ENCODE measurements at regions not wholly inside any gene's neighbourhood (a gene's known extent, or its start where the extent isn't known, plus 50 kb on each side); places are given as distances from the start of the nearest gene placed in this dataset.

- no peak for TF ChIP-seq ZBTB7A (IDR thresholded peaks at IDR 0.05; ENCODE audit: low read depth)
- no peak for TF ChIP-seq USF1 (IDR thresholded peaks at IDR 0.05)
- TF ChIP-seq TEAD4 (IDR thresholded peaks at IDR 0.05) = no peak
- TF ChIP-seq EP300 (IDR thresholded peaks at IDR 0.05; ENCODE audit: borderline replicate concordance) = no peak
These were observed 771.6 kb upstream of the ZNF608 start for GRCh38 chr5:125517973-125518550.

- no peak for TF ChIP-seq USF1 (IDR thresholded peaks at IDR 0.05)
These were observed 774.9 kb upstream of the ZNF608 start for GRCh38 chr5:125521289-125521688.

GRCh38 chr5:125525356-125525755 lies 778.9 kb upstream of the ZNF608 start:
- TF ChIP-seq TEAD4 (IDR thresholded peaks at IDR 0.05) = no peak
- no peak for TF ChIP-seq NFIC (IDR thresholded peaks at IDR 0.05)
- no peak for TF ChIP-seq CEBPB (IDR thresholded peaks at IDR 0.05)
- no peak for TF ChIP-seq ZBTB7A (IDR thresholded peaks at IDR 0.05; ENCODE audit: low read depth)
- TF ChIP-seq RAD21 (IDR thresholded peaks at IDR 0.05; ENCODE audit: low read depth) = no peak
- no peak for TF ChIP-seq USF1 (IDR thresholded peaks at IDR 0.05)
- no peak for TF ChIP-seq EP300 (IDR thresholded peaks at IDR 0.05; ENCODE audit: borderline replicate concordance)
- TF ChIP-seq TCF12 (IDR thresholded peaks at IDR 0.05; ENCODE audit: low read depth) = no peak
- no peak for TF ChIP-seq MAX (IDR thresholded peaks at IDR 0.05)
- no peak for TF ChIP-seq YY1 (IDR thresholded peaks at IDR 0.05; ENCODE audit: low read depth)

GRCh38 chr5:125526966-125527365 lies 780.5 kb upstream of the ZNF608 start:
- no peak for TF ChIP-seq RAD21 (IDR thresholded peaks at IDR 0.05; ENCODE audit: low read depth)
- TF ChIP-seq EP300 (IDR thresholded peaks at IDR 0.05; ENCODE audit: borderline replicate concordance) = no peak
- no peak for TF ChIP-seq ZBTB7A (IDR thresholded peaks at IDR 0.05; ENCODE audit: low read depth)

- no peak for TF ChIP-seq YY1 (IDR thresholded peaks at IDR 0.05; ENCODE audit: low read depth)
- no peak for TF ChIP-seq CEBPB (IDR thresholded peaks at IDR 0.05)
- no peak for TF ChIP-seq FOXM1 (IDR thresholded peaks at IDR 0.05; ENCODE audit: borderline replicate concordance, low read depth)
- TF ChIP-seq ZBTB7A (IDR thresholded peaks at IDR 0.05; ENCODE audit: low read depth) = no peak
- TF ChIP-seq TEAD4 (IDR thresholded peaks at IDR 0.05) = no peak
- no peak for TF ChIP-seq RAD21 (IDR thresholded peaks at IDR 0.05; ENCODE audit: low read depth)
- TF ChIP-seq MAX (IDR thresholded peaks at IDR 0.05) = no peak
- no peak for TF ChIP-seq EGR1 (IDR thresholded peaks at IDR 0.05)
- TF ChIP-seq USF1 (IDR thresholded peaks at IDR 0.05) = no peak
- TF ChIP-seq NFIC (IDR thresholded peaks at IDR 0.05) = no peak
- no peak for TF ChIP-seq TAF1 (IDR thresholded peaks at IDR 0.05; ENCODE audit: low read depth)
- TF ChIP-seq CREB1 (IDR thresholded peaks at IDR 0.05; ENCODE audit: low read depth) = no peak
- no peak for TF ChIP-seq REST (IDR thresholded peaks at IDR 0.05; ENCODE audit: low read depth)
- TF ChIP-seq EP300 (IDR thresholded peaks at IDR 0.05; ENCODE audit: borderline replicate concordance) = no peak
- no peak for TF ChIP-seq TCF12 (IDR thresholded peaks at IDR 0.05; ENCODE audit: low read depth)
These were observed 782.4 kb upstream of the ZNF608 start for GRCh38 chr5:125528881-125529280.

- TF ChIP-seq CEBPB (IDR thresholded peaks at IDR 0.05) (no peak), YY1 (IDR thresholded peaks at IDR 0.05; ENCODE audit: low read depth) (no peak), ZBTB7A (IDR thresholded peaks at IDR 0.05; ENCODE audit: low read depth) (no peak), TEAD4 (IDR thresholded peaks at IDR 0.05) (no peak), FOXM1 (IDR thresholded peaks at IDR 0.05; ENCODE audit: borderline replicate concordance, low read depth) (no peak), NFIC (IDR thresholded peaks at IDR 0.05) (no peak), USF1 (IDR thresholded peaks at IDR 0.05) (no peak), EGR1 (IDR thresholded peaks at IDR 0.05) (no peak), TCF12 (IDR thresholded peaks at IDR 0.05; ENCODE audit: low read depth) (no peak), MAX (IDR thresholded peaks at IDR 0.05) (no peak), EP300 (IDR thresholded peaks at IDR 0.05; ENCODE audit: borderline replicate concordance) (no peak), TAF1 (IDR thresholded peaks at IDR 0.05; ENCODE audit: low read depth) (no peak)
These were observed 784.6 kb upstream of the ZNF608 start for GRCh38 chr5:125530833-125531615.
